Adrenal gland (tissue), 9 donors: ENCODE measurements at regions not wholly inside any gene's neighbourhood (a gene's known extent, or its start where the extent isn't known, plus 50 kb on each side); places are given as distances from the start of the nearest gene placed in this dataset.

Experiments
- DNase-seq, 7 donors: peaks; one replicate each; pipeline ENCODE4 v3.0.0-alpha.2; 2019 to 2020
- H3K27ac ChIP-seq, 5 donors: fragments of 200-600 bp; sonication (generic) in 4 of 5; 1 replicate in 3 of 5; 2 replicates in 2 of 5; pipeline versions ENCODE4 v1.5.1 to v1.8.0; 2016 to 2020; ENCODE audit warnings: mild to moderate bottlenecking in 1 of 5
- H3K27me3 ChIP-seq: fragments of 200-600 bp; 2 replicates; pipeline ENCODE4 v1.8.0; 2021
- H3K36me3 ChIP-seq, 2 donors: fragments of 200-600 bp; replicated peaks in 1 of 2; 1 replicate in 1 of 2; 2 replicates in 1 of 2; pipeline versions ENCODE4 v1.5.1 to v1.8.0; 2018 to 2022
- H3K4me1 ChIP-seq, 2 donors: fragments of 200-600 bp; replicated peaks in 1 of 2; 1 replicate in 1 of 2; 2 replicates in 1 of 2; pipeline versions ENCODE4 v1.5.1 to v1.8.0; 2018 to 2021
- H3K4me3 ChIP-seq, 4 donors: fragments of 200-600 bp; sonication (generic) in 3 of 4; one replicate each; pipeline ENCODE4 v1.5.1; 2016 to 2018
- H3K9me3 ChIP-seq, 3 donors: fragments of 200-600 bp; sonication (generic) in 1 of 3; replicated peaks in 1 of 3; 1 replicate in 2 of 3; 2 replicates in 1 of 3; pipeline versions ENCODE4 v1.5.1 to v1.8.0; 2016 to 2021
- CTCF ChIP-seq, 6 experiments: fragments of 450-650 bp in 4 of 6; fragments of 200-600 bp in 2 of 6; sonication (generic) in 1 of 6; IDR thresholded peaks; 1 replicate in 5 of 6; 2 replicates in 1 of 6; pipeline versions ENCODE4 v1.5.1 to v1.8.0; 2016 to 2021; ENCODE audit warnings: antibody characterized with exemption in 6 of 6, mild to moderate bottlenecking in 2 of 6, moderate library complexity in 1 of 6
- POLR2A ChIP-seq, 2 donors: fragments of 450-650 bp; IDR thresholded peaks; one replicate each; pipeline ENCODE4 v1.6.1; 2017; ENCODE audit warnings: antibody characterized with exemption in 2 of 2, mild to moderate bottlenecking in 2 of 2, moderate library complexity in 1 of 2
- WGBS, 4 donors: extraction: QIAGEN DNeasy Blood & Tissue Kit in 2 of 4; methylation state at CpG; one replicate each; pipeline versions ENCODE4 v1.1.5 to v1.1.7; 2013 to 2017; 5-methylcytosine and 5-hydroxymethylcytosine counted together
- intact Hi-C, 2 donors: fragments of 100-400 bp; cut with DNase I; formaldehyde crosslinking; loops; one replicate each; pipeline versions ENCODE4 v1.14.1 to v1.15.0; 2022 to 2023
- donor health status: healthy with polysubstance abuse.
- donor health status: Bipolar disorder and iron deficiency.
- donor health status: DM: yes; HTN: yes; CAD: no.
- donor health status: DM: no; HTN: no; CAD: no.
- donor health status: DM: no; HTN: no; CAD: no.

- WGBS, 4 donors = 68 to 80% (median 75%) methylated on average over 9 of the region's 9 CpGs
- H3K36me3 ChIP-seq = no peaks in the 10 kb centered on the region
- peak overlapping the region in 1 of 5 donors; percentile 24 for H3K27ac ChIP-seq
- H3K4me1 ChIP-seq = peaks cover 25 to 59% of the 10 kb centered on the region in 2 donors
- no peaks in the 10 kb centered on the region for H3K9me3 ChIP-seq
- H3K27me3 ChIP-seq = no peaks in the 10 kb centered on the region
- intact Hi-C loops = no loop called here
- H3K4me3 ChIP-seq = no peak overlapping the region
- TF ChIP-seq POLR2A (IDR thresholded peaks at IDR 0.05) = no peak
- no peak for TF ChIP-seq CTCF (IDR thresholded peaks at IDR 0.05)
- no peak for DNase-seq
These were observed 395.1 kb upstream of the RGS6 start for GRCh38 chr14:71536927-71537772.

GRCh38 chr14:71538288-71538687 is 393.9 kb upstream of the RGS6 start:
- no peak overlapping the region for H3K4me3 ChIP-seq
- H3K27me3 ChIP-seq = no peaks in the 10 kb centered on the region
- no peaks in the 10 kb centered on the region for H3K36me3 ChIP-seq
- H3K27ac ChIP-seq = peak overlapping the region in 3 of 5 donors; percentile 16 to 41 (median 17)
- H3K4me1 ChIP-seq = peaks cover 25 to 48% of the 10 kb centered on the region in 2 donors
- no peak for DNase-seq
- no peaks in the 10 kb centered on the region for H3K9me3 ChIP-seq
- intact Hi-C loops = no loop called here
- TF ChIP-seq CTCF (IDR thresholded peaks at IDR 0.05) (no peak), POLR2A (IDR thresholded peaks at IDR 0.05) (no peak)
- 78 to 90% (median 85%) methylated on average over 4 of the region's 4 CpGs for WGBS, 4 donors

DNA sequence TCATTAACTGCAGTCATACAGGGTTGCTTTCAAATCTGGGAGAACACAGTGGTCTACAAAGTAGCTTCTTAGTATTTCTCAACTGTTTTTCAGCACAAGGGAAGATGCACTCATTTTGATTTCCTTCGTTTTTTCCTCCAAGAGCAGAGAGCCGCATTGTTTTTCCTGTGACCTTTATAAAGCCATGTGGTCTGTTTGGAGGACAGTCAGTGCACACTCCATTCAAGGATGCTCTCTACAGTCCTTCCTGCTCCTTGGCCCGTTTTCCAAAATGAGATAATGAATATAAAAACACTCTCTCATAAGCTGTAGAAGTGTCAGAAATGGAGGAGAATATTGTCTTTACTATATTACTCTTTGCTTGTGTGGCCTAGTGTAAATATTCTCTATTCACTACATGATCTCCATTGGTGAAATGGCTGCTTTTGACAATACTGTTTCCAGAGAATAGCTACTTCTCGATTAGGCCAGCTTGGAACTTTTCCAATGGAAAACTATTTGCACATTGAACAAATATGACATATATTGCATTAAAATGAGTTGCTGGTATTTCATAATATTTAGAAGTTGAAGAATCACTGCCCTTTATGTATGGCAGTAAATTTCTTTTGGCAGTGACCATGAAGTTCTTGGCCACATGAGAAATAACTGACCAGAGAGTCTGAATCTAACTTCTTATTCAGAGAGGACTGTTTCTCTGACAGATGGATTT is 393.1 kb upstream of the RGS6 start:
- Histone ChIP-seq H3K27me3 (no peaks in the 10 kb centered on the region), H3K4me1 (peaks cover 25 to 45% of the 10 kb centered on the region in 2 donors), H3K4me3 (no peak overlapping the region), H3K9me3 (no peaks in the 10 kb centered on the region), H3K36me3 (no peaks in the 10 kb centered on the region), H3K27ac (peak overlapping the region in 3 of 5 donors; percentile 41 to 60 (median 44))
- intact Hi-C loops = no loop called here
- TF ChIP-seq POLR2A (IDR thresholded peaks at IDR 0.05) (no peak), CTCF (IDR thresholded peaks at IDR 0.05) (no peak)
- 12 to 19% (median 14%) methylated on average over 4 of the region's 4 CpGs for WGBS, 4 donors
- peak in 2 of 7 donors; percentile 14 to 26 for DNase-seq

DNA sequence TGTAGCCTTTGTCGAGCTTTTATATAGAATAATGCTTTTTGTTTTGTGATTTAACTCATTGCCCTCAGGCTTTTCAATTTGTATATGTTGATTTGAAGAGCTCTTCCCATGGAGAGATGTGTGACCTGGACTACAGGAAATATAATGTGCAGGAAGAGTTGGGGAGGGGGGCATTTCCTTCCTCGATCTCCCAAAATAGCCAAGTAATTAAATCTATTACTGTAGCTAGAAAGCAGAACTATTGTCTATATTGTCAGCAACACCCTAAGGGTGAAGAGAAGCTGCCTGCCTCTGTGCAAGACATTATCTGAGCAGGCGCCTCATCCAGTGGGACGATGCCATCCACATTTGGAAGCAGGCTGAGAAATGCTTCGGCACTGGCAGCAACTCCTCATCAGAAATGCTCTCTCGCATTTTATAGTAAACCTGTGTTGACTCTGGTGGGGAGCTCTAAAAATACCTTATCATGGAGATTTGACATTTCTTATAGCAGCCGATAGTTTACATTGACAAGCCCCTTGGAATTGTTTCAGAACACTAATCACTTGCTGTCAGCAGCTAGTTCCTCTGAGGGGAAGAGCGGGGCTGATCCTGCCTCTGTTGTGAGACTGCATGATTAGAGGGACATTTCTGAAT is 392.5 kb upstream of the RGS6 start:
- TF ChIP-seq POLR2A (IDR thresholded peaks at IDR 0.05) (no peak), CTCF (IDR thresholded peaks at IDR 0.05) (no peak)
- H3K27me3 ChIP-seq = no peaks in the 10 kb centered on the region
- intact Hi-C loops = no loop called here
- no peak overlapping the region for H3K4me3 ChIP-seq
- 40 to 45% (median 43%) methylated on average over 8 of the region's 8 CpGs for WGBS, 4 donors
- H3K4me1 ChIP-seq = peaks cover 25 to 45% of the 10 kb centered on the region in 2 donors
- H3K9me3 ChIP-seq = no peaks in the 10 kb centered on the region
- peak overlapping the region in 3 of 5 donors; percentile 41 to 60 (median 44) for H3K27ac ChIP-seq
- H3K36me3 ChIP-seq = no peaks in the 10 kb centered on the region
- DNase-seq = peak in 1 of 7 donors; percentile 13
